Fibroblast of skin of left quadriceps (primary cell): ENCODE measurements at regions not wholly inside any gene's neighbourhood (a gene's known extent, or its start where the extent isn't known, plus 50 kb on each side); places are given as distances from the start of the nearest gene placed in this dataset.

Experiments
- DNase-seq, 2 experiments: peaks; one replicate each; pipeline ENCODE4 v3.0.0-alpha.2; 2013; ENCODE audit warnings: low read depth in 2 of 2

DNA sequence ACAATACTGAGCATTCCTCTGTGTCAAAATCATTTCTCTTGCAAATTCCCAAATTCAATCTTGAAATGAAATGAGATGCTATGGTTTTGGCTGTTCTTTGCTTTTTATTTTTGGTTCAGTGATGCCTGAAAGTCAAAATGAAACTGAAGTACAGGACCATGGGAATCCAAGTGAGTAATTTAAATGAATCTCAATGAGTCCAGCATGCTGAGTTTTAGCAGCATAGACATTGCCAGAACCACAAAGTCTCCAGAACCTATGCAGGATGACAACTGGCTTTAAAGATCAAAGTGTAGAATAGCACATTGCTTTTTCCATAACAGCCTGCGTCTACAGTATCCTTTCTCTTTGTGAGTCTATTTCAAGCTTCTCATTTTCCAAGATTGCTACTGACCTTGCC is 1050.7 kb upstream of the PIK3C3 start:
- DNase-seq = no peak

- no peak for DNase-seq
These were observed 1052.6 kb upstream of the PIK3C3 start for GRCh38 chr18:40902436-40902835.

DNA sequence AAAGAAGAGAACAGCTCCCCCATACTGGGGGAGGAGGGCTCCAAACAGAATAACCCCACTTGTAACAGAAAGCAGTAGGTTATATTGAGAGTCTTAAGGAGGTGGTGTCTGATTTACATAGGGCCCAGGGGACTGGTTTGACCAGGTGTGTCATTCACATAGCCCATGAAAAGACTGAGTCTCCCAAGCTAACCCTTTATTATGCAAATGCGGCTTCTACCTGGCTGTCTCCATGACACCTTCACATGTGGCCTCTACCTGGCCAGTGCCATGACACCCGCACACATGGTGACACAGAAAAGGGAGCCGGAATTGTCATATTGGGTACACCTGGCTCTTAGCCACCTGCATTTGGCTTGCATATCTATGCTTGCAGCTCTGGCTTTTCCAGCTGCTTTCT is 1057.2 kb upstream of the PIK3C3 start:
- DNase-seq = no peak

DNA sequence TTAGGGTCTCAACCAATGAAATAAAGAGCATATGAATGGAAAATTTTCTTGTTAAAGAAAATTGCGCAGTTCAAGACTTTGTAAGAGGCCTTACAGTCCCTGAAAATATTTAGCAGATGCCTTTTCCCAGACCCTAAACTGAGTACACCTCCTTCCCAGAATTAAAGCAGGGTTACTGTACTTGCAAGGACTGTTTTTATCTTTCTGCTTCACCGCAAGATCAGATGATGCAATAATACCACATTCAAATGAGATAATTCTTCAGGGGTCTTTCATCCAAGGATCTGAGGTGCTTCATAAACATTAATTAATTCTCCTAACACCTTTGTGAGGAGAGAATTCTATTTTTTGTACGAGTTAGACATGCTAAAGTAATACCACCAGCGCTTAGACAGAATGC is 1071.8 kb upstream of the PIK3C3 start:
- DNase-seq = no peak

- DNase-seq = no peak
These were observed 1072.6 kb upstream of the PIK3C3 start for GRCh38 chr18:40882468-40882867.

- no peak for DNase-seq
These were observed 1076.7 kb upstream of the PIK3C3 start for GRCh38 chr18:40878371-40878770.

DNA sequence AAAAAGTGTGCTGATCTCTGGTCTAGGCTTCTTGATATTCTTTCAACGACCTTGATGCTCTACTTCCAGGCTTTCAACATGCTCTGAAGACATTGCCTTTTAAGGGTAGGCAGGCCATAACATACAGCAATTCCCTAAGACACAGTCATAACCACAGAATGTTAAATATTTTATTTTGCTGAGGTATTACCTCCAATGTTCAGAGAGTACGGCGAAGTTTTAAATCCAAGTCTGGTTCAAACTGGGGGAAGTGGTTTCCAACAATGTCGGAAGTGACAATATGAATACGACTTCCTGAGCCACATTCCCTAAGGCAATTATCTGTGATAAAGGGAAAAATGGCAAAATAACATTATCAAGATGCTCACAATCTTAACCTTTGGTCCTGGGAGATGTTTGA is 1077.9 kb upstream of the PIK3C3 start:
- DNase-seq = peak; percentile 94

DNA sequence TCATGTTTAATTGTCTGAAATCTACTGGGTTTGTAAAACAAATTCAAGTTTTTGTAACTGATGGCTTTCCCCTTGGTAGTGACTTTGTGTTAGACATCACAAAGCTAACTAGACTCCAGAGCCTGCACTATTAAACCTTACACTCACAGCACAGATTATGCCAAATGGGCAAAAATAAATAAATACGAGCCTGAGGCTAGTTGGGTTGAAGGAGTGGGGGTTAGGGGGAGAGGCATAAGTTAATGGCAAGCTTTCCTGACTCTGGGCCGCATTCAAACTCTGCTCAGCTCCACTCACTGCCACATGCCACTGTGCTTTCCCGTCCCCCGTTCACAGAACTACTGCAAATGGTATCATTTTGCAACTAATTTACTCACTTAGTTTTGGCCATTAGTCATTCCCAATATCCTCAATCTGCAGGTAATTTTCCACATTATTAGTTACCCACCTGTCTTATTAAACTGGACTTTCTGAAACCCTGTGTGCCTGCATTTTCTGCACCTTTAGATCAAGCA is 1079.9 kb upstream of the PIK3C3 start:
- DNase-seq = no peak

DNA sequence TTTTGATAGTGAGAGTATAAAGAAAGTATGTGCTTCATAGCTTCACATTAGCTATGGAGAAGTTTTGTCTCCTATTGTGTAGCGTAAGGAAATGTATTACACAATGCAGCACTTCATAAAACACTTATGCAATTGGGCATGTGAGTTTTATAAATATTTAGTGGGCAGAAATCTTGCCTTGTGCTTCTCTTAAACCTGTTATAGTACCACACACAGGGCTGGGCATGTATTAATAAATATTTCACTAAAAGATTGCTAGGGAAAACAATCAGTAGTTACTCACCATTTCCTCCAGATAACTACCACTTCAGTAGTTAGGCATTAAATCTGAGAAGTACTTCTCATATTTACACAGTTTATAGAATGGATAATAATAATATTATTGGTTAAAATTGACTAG is 1080.8 kb upstream of the PIK3C3 start:
- DNase-seq = no peak

DNA sequence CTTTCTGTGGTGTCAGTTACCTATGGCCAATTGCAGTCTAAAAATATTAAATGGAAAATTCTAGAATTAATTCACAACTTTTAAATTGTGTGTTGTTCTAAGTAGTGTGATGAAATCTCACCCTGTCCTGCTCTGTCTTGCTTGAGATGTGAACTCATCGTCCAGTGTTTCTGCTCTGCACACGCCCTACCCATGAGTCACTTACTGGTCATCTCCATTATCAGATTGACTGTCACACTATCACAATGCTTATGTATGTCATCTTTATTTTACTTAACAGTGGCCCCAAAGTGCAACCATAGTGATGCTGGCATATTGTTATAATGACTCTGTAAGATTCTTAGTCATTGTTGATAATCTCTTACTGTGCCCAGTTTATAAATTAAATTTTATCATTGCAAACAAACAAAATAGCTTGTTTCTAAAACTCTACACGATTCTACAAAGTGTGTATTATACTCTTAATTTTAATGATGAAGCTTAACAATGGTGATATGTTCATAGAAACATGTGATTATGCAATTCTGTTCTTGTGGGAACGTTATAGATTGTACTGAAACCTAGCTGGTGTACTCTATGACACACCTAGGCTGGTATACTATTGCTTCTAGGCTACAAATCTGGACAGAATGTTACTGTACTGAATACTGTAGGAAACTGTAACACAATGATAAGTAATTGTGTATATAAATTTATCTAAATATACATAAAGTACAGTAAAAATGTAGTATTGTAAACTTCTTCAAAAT is 1086.8 kb upstream of the PIK3C3 start:
- DNase-seq = peak in 1 of 2 experiments; percentile 37

GRCh38 chr18:40867459-40867858 is 1087.6 kb upstream of the PIK3C3 start:
- DNase-seq = peak; percentile 84 to 87

GRCh38 chr18:40866968-40867367 is 1088.1 kb upstream of the PIK3C3 start:
- DNase-seq = peak in 1 of 2 experiments; percentile 34

DNA sequence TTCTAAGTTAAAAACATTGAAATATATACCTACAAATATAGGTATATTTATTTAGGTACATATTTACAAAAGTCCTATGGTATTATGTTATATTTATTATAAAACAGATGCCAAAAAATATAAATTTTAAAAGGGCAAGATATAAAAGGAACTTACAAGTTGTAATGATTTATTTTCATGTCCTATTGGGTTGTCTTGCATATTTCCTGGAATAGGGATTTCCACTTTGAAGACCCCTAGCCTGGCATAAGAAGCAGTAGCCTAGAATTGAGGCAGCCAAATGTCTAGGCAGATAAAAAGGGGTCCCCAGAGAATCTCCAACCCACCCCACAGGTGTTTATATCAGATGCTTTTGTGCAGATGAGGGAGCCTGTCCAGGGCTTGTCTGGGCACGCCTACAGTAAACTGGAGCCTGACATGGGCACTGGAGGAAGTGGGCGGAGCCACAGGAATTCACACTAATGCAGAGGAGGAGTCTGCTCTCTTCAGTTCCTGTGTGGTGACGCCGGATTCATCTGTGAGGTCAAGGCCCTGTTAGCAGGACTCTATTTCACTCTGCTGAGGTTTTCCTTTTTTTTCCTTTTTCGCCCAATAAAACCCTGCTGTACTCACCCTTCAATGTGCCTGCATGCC is 1088.9 kb upstream of the PIK3C3 start:
- DNase-seq = no peak

GRCh38 chr18:40864846-40865245 is 1090.2 kb upstream of the PIK3C3 start:
- no peak for DNase-seq

GRCh38 chr18:40863801-40864200 is 1091.2 kb upstream of the PIK3C3 start:
- DNase-seq = no peak

DNA sequence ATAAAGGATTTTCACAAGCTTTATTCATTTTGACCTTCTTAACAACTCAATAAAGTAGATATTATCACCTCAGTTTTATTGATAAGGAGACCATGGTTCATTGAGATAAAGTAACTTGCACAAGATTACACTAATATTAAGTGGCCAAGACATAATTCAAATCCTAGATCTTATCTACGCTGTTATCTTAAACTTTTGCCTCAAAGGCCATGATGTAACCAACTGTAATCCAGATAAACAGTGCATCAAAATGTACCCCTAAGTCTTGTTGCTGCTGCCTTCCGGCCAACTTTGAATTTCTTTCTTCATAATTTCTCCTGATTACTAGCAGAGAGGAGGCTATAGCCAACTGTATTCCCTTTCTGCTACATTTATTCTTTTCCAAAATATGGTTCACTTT is 1094.8 kb upstream of the PIK3C3 start:
- no peak for DNase-seq

DNA sequence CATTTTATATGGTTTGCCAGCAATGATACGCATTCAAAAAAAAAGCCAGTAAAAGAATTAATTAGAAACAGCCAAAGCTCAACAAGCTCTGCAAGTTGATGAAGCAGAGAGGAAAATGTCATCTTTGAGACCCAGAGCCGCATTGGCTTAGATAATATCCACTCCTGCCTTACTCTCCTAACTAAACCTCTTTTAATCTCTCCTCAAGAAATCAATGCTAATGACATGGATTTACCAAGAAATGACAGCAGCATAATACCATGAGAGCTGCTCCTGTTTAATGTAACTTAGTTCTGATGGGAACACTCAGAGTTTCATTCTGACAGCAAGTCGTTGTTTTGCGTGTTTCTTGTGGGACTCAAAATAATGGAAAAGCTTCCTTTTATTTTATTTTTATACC is 1099.4 kb upstream of the PIK3C3 start:
- no peak for DNase-seq

DNA sequence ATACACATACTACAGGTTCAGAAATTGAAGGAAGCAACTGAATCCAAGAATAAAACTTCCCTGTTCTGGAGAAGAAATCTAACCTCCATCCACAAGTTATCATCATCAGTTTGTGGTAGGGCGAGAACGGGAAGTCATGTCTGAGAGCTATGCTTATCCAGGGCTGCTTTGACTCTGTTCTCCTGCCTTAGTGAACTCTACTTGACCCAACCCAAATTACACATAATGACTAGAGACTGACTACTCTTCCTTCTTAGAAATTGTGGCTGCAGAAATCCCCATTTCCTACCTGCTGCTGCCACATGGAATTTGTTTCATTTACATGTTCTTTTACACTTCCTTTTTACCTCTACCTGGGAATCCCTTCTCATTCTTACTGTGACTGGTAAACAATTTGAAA is 1102.6 kb upstream of the PIK3C3 start:
- DNase-seq = no peak

GRCh38 chr18:40851014-40851429 is 1104.0 kb upstream of the PIK3C3 start:
- no peak for DNase-seq

GRCh38 chr18:40849886-40850285 is 1105.1 kb upstream of the PIK3C3 start:
- no peak for DNase-seq

DNA sequence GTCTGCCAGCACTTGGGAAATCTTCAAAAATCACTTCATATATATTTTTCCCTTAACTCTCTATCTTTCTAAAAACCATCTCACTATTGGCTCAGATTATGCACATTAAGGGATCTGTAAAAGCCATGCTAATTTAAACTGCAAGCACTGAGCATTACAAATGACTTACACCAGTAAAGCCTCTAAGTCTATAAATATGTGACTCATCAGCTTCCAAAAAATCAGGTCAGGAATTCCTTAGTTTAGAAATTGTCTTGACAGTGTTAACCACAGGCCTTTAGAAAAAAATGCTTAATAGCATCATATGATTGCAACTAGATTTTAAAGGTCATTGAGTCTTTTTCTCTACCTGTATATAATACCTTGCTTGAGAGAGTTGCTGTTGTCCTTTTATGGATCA is 1113.6 kb upstream of the PIK3C3 start:
- peak; percentile 47 to 56 for DNase-seq

- DNase-seq = no peak
These were observed 1114.0 kb upstream of the PIK3C3 start for GRCh38 chr18:40841063-40841462.

DNA sequence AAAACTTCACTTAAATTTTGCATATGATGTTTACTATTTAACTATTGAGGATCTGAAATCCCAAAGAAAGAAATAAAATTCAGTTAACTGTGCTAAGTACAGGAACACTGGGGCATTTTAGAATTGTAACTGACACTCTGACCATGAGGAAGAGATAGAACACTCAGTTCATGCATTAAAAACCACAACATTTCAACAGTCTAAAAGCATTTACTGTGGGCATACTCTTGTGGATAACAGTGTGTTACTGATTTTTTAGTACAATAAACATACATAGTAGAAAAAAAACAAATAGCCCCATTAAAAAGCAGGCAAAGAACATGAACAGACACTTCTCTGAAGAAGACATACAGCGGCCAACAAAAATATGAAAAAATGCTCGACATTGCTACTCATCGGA is 1122.7 kb upstream of the PIK3C3 start:
- DNase-seq = no peak
